ENCODE measurements at regions not wholly inside any gene's neighbourhood (a gene's known extent, or its start where the extent isn't known, plus 50 kb on each side); places are given as distances from the start of the nearest gene placed in this dataset.

- TF ChIP-seq CTCF (IDR thresholded peaks at IDR 0.05; ENCODE audit: insufficient read depth, low read length, missing control alignments) = no peak
- H3K4me3 ChIP-seq (ENCODE audit: low read depth, low read length) = no peak overlapping the region
- no peak for DNase-seq (ENCODE audit: low read depth, low spot score)
- CTCF ChIA-PET = no interaction called here
- POLR2A ChIA-PET = no interaction called here
Observed at GRCh38 chr4:123557857-123558536, 161.4 kb downstream of the SPRY1 start.

DNA sequence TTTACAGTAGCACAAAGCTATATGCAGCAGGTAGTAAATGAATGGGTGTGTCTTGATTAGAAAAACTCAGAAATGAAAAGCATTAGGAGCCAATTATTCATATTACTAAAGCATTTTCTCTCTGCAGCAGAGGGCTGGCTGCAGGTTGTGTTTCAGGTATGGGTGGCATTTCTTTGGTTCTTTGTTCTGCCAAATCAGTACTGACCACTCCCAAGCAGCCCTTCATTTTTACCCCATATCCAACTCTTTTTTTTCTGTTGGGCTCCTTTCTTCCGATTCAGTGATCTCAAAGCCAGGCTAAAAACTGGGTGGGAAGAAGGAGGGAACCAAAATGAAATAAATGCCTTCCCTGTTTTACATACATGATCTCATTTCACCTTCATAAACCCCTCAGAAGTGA lies 162.3 kb downstream of the SPRY1 start:
- DNase-seq (ENCODE audit: low read depth, low spot score) = no peak
- H3K4me3 ChIP-seq (ENCODE audit: low read depth, low read length) = no peak overlapping the region
- TF ChIP-seq CTCF (IDR thresholded peaks at IDR 0.05; ENCODE audit: insufficient read depth, low read length, missing control alignments) = no peak
- CTCF ChIA-PET = interaction anchor here (1.3 kb wide), 1 partner anchor 214 kb away, joined by 3 read pairs; no protein-coding TSS in a partner anchor
- POLR2A ChIA-PET = no interaction called here

DNA sequence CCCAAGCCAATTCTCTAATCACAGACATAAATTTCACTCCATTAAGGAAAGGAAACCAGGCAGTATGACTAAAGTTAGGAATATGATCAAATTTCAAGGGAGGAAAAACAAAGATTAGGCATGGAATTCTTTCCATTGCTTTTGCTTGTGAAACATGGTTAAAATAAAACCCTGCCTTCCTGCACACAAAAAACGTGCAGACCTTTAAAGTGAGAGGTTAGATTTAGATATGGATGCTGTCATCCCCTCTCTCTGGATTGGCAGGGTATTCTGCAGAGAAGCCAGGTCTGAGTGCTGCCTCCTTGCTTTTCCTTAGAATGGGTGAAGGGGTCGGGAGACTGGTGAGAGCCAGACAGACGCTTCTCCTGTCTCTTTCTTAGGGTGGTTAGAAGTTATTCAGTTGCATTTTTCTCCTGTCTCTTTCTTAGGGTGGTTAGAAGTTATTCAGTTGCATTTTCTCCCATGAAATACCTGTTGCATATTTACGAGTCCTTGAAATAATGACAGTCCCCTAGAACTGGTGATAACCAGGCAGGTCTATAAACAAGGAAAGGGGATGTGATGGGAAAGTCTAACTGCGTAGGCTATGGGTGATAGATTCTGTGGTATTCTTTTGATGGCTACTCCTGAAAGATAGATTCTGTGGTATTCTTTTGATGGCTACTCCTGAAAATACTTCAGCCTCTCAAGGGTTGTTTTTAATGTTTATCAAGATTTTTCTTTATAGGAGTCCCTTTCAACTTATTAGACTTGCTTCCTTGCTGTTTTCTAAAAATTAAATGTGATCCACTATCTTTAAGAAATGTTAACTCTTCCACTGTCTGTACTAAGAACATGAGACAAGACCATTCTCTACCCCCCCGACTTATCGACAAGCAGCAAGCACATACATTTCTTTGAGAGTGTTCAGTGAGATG lies 163.6 kb downstream of the SPRY1 start:
- peak; percentile 16 for DNase-seq (ENCODE audit: low read depth, low spot score)
- H3K4me3 ChIP-seq (ENCODE audit: low read depth, low read length) = no peak overlapping the region
- ChIA-PET CTCF (interaction anchor here (1.3 kb wide), 1 partner anchor 213 kb away, joined by 3 read pairs; no protein-coding TSS in a partner anchor), POLR2A (no interaction called here)
- TF ChIP-seq CTCF (IDR thresholded peaks at IDR 0.05; ENCODE audit: insufficient read depth, low read length, missing control alignments) = no peak

DNA sequence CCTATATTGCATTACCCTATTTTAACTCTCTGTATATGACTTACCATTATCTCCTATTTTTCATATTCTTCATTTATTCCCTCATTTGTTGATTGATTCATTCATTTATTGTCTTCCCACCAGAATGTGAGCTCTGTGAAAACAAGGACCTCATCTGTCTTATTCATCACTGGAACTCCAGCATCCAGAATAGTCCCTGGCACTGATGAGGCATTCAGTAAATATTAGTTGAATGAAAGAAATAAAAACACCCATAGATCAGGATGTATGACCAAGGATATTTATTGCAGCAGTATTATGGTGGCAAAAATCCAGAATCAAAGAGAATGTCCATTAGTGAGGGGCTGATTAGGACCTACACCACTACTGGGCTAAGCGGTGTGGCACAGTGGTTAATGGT lies 164.9 kb downstream of the SPRY1 start:
- no peak for TF ChIP-seq CTCF (IDR thresholded peaks at IDR 0.05; ENCODE audit: insufficient read depth, low read length, missing control alignments)
- ChIA-PET CTCF (interaction anchor here (1.0 kb wide), 1 partner anchor 171 kb away, joined by 4 read pairs; no protein-coding TSS in a partner anchor), POLR2A (no interaction called here)
- H3K4me3 ChIP-seq (ENCODE audit: low read depth, low read length) = no peak overlapping the region
- DNase-seq (ENCODE audit: low read depth, low spot score) = no peak

GRCh38 chr4:123562994-123563750 lies 166.6 kb downstream of the SPRY1 start:
- ChIA-PET POLR2A (no interaction called here), CTCF (interaction anchor here (1.1 to 3.4 kb wide), 15 partner anchors 8 to 436 kb away, joined by 3 to 17 read pairs (median 5); partner anchors contain the start of gene SPRY1)
- no peak for TF ChIP-seq CTCF (IDR thresholded peaks at IDR 0.05; ENCODE audit: insufficient read depth, low read length, missing control alignments)
- no peak overlapping the region for H3K4me3 ChIP-seq (ENCODE audit: low read depth, low read length)
- DNase-seq (ENCODE audit: low read depth, low spot score) = no peak
